Smooth muscle cell (in vitro differentiated cells): ENCODE measurements at regions not wholly inside any gene's neighbourhood (a gene's known extent, or its start where the extent isn't known, plus 50 kb on each side); places are given as distances from the start of the nearest gene placed in this dataset.

Experiments
- DNase-seq: peaks from one replicate; lab custom pipeline; 2025; ENCODE audit not compliant: unreplicated experiment; lab: John Stamatoyannopoulos, UW
- H2AFZ ChIP-seq: fragments of 200-600 bp; sonication (generic); 2 replicates; pipeline ENCODE4 v1.6.0; 2016; ENCODE audit warnings: antibody characterized with exemption, low read depth, mild to moderate bottlenecking
- H3F3A ChIP-seq: fragments of 200-600 bp; sonication (generic); 2 replicates; pipeline ENCODE4 v1.6.0; 2017; ENCODE audit warnings: antibody characterized with exemption, low read depth
- H3K27ac ChIP-seq: fragments of 200-600 bp; sonication (generic); 2 replicates; pipeline ENCODE4 v1.5.1; 2016; ENCODE audit warnings: low read depth, mild to moderate bottlenecking
- H3K27me3 ChIP-seq: fragments of 200-600 bp; sonication (generic); 2 replicates; pipeline ENCODE4 v1.6.1; 2016; ENCODE audit warnings: low read depth, mild to moderate bottlenecking
- H3K36me3 ChIP-seq: fragments of 200-600 bp; sonication (generic); 2 replicates; pipeline ENCODE4 v1.5.1; 2016; ENCODE audit warnings: low read depth
- H3K4me1 ChIP-seq: fragments of 200-600 bp; sonication (generic); 2 replicates; pipeline ENCODE4 v1.5.1; 2016; ENCODE audit warnings: low read depth
- H3K4me2 ChIP-seq: fragments of 200-600 bp; sonication (generic); 2 replicates; pipeline ENCODE4 v1.6.0; 2016; ENCODE audit warnings: mild to moderate bottlenecking
- H3K4me3 ChIP-seq: fragments of 200-600 bp; sonication (generic); 2 replicates; pipeline ENCODE4 v1.5.1; 2016; ENCODE audit warnings: mild to moderate bottlenecking
- H3K79me2 ChIP-seq: fragments of 200-600 bp; sonication (generic); 2 replicates; pipeline ENCODE4 v1.6.0; 2016; ENCODE audit warnings: low read depth, mild to moderate bottlenecking
- H3K9ac ChIP-seq: fragments of 200-600 bp; sonication (generic); 2 replicates; pipeline ENCODE4 v1.6.0; 2016; ENCODE audit warnings: low read depth
- H3K9me3 ChIP-seq: fragments of 200-600 bp; sonication (generic); replicated peaks from 2 replicates; pipeline ENCODE4 v1.5.1; 2016; ENCODE audit warnings: low read depth
- H4K20me1 ChIP-seq: fragments of 200-600 bp; sonication (generic); 2 replicates; pipeline ENCODE4 v1.6.0; 2016; ENCODE audit warnings: low read depth
- WGBS: methylation state at CpG from one replicate; pipeline ENCODE4 v1.1.7; 2016; ENCODE audit warnings: low lambda C conversion rate; 5-methylcytosine and 5-hydroxymethylcytosine counted together
- TF ChIP-seq, protein P1 (sequence below): fragments of 200-600 bp; sonication (generic); IDR thresholded peaks from 2 replicates; pipeline ENCODE4 v1.5.1; 2017; ENCODE audit warnings: borderline replicate concordance, mild to moderate bottlenecking, antibody characterized with exemption; ENCODE audit not compliant: insufficient read depth, poor library complexity, severe bottlenecking

- Histone ChIP-seq H3K27ac (no peak overlapping the region), H3K4me2 (no peak overlapping the region), H3K79me2 (no peaks in the 10 kb centered on the region), H3K9ac (no peak overlapping the region), H2AFZ (no peak overlapping the region), H3K9me3 (no peaks in the 10 kb centered on the region), H4K20me1 (no peaks in the 10 kb centered on the region), H3K36me3 (no peaks in the 10 kb centered on the region), H3K4me1 (peaks cover 8% of the 10 kb centered on the region), H3F3A (no peaks in the 10 kb centered on the region), H3K4me3 (no peak overlapping the region), H3K27me3 (no peaks in the 10 kb centered on the region)
- no peak for DNase-seq
- WGBS: 57% methylated on average over 4 of the region's 4 CpGs
- TF ChIP-seq, protein P1, sequence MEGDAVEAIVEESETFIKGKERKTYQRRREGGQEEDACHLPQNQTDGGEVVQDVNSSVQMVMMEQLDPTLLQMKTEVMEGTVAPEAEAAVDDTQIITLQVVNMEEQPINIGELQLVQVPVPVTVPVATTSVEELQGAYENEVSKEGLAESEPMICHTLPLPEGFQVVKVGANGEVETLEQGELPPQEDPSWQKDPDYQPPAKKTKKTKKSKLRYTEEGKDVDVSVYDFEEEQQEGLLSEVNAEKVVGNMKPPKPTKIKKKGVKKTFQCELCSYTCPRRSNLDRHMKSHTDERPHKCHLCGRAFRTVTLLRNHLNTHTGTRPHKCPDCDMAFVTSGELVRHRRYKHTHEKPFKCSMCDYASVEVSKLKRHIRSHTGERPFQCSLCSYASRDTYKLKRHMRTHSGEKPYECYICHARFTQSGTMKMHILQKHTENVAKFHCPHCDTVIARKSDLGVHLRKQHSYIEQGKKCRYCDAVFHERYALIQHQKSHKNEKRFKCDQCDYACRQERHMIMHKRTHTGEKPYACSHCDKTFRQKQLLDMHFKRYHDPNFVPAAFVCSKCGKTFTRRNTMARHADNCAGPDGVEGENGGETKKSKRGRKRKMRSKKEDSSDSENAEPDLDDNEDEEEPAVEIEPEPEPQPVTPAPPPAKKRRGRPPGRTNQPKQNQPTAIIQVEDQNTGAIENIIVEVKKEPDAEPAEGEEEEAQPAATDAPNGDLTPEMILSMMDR: no peak
These were observed 105.8 kb downstream of the PTCSC3 start for GRCh38 chr14:36070720-36071043.

- no peaks in the 10 kb centered on the region for H3K27me3 ChIP-seq
- no peak for DNase-seq
- peaks cover 8% of the 10 kb centered on the region for H3K4me1 ChIP-seq
- no peak overlapping the region for H2AFZ ChIP-seq
- WGBS: 35% methylated on average over 8 of the region's 8 CpGs
- H3K27ac ChIP-seq: no peak overlapping the region
- H3K4me3 ChIP-seq: no peak overlapping the region
- no peaks in the 10 kb centered on the region for H3K79me2 ChIP-seq
- TF ChIP-seq, protein P1: peak; percentile 78
- no peaks in the 10 kb centered on the region for H3K36me3 ChIP-seq
- H4K20me1 ChIP-seq: no peaks in the 10 kb centered on the region
- no peaks in the 10 kb centered on the region for H3F3A ChIP-seq
- no peak overlapping the region for H3K4me2 ChIP-seq
- H3K9me3 ChIP-seq: no peaks in the 10 kb centered on the region
- H3K9ac ChIP-seq: no peak overlapping the region
These were observed 106.3 kb downstream of the PTCSC3 start for GRCh38 chr14:36070031-36070719.

DNA sequence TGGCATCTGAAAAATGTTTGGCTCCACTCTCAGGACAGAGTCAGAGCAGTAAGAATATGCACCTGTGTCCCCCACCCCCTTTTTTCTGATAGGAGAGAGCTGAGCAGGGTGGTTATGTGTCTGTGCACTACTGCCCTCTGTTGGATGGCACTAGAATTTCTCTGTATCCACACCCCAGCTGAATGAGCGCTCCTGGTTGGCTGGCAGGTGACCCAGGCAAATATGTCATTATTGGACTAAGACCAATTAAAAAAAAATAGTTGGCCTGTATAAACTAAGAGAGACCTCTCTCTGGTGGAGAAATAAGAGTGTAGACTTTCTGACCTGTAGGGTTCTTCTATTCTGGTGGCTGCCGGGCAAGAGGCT is 107.0 kb downstream of the PTCSC3 start:
- Histone ChIP-seq H2AFZ (no peak overlapping the region), H3K27me3 (no peaks in the 10 kb centered on the region), H3K36me3 (no peaks in the 10 kb centered on the region), H4K20me1 (no peaks in the 10 kb centered on the region), H3K79me2 (no peaks in the 10 kb centered on the region), H3K9ac (no peak overlapping the region), H3K27ac (no peak overlapping the region), H3K4me1 (peaks cover 5% of the 10 kb centered on the region), H3K4me2 (no peak overlapping the region), H3K4me3 (no peak overlapping the region), H3K9me3 (no peaks in the 10 kb centered on the region), H3F3A (no peaks in the 10 kb centered on the region)
- no peak for DNase-seq
- WGBS: 52% methylated on average over 2 of the region's 2 CpGs
- TF ChIP-seq, protein P1: peak; percentile 52
